ENCODE measurements at regions not wholly inside any gene's neighbourhood (a gene's known extent, or its start where the extent isn't known, plus 50 kb on each side); places are given as distances from the start of the nearest gene placed in this dataset.

- TF ChIP-seq POLR2A (IDR thresholded peaks at IDR 0.05) = no peak
- TF ChIP-seq, protein P1, sequence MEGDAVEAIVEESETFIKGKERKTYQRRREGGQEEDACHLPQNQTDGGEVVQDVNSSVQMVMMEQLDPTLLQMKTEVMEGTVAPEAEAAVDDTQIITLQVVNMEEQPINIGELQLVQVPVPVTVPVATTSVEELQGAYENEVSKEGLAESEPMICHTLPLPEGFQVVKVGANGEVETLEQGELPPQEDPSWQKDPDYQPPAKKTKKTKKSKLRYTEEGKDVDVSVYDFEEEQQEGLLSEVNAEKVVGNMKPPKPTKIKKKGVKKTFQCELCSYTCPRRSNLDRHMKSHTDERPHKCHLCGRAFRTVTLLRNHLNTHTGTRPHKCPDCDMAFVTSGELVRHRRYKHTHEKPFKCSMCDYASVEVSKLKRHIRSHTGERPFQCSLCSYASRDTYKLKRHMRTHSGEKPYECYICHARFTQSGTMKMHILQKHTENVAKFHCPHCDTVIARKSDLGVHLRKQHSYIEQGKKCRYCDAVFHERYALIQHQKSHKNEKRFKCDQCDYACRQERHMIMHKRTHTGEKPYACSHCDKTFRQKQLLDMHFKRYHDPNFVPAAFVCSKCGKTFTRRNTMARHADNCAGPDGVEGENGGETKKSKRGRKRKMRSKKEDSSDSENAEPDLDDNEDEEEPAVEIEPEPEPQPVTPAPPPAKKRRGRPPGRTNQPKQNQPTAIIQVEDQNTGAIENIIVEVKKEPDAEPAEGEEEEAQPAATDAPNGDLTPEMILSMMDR (IDR thresholded peaks at IDR 0.05) = no peak
- no peak for ATAC-seq
- DNase-seq = no peak
- Histone ChIP-seq H3K4me1 (peaks cover 0 to 11% (median 0%) of the 10 kb centered on the region in 12 donors), H3K27ac (peak overlapping the region in 3 of 12 donors; percentile 11 to 68 (median 43)), H3K36me3 (no peaks in the 10 kb centered on the region), H3K4me3 (peak overlapping the region; percentile 22 to 75 (median 58)), H3K9me3 (peaks cover 0 to 19% (median 0%) of the 10 kb centered on the region in 12 donors), H3K27me3 (peaks cover 0 to 8% (median 0%) of the 10 kb centered on the region in 9 donors)
- WGBS, 4 donors = 50 to 57% (median 53%) methylated on average over 6 of the region's 6 CpGs
- intact Hi-C loops (cut with DNase I) = no loop called here
These were observed 1121.6 kb upstream of the TMEM132C start for GRCh38 chr12:127145241-127145928.

GRCh38 chr12:127145929-127146789, 1120.8 kb upstream of the TMEM132C start:
- H3K9me3 ChIP-seq = peaks cover 0 to 17% (median 0%) of the 10 kb centered on the region in 12 donors
- TF ChIP-seq, protein P1 (IDR thresholded peaks at IDR 0.05) = no peak
- peak in 1 of 2 donors; percentile 58 for TF ChIP-seq POLR2A (IDR thresholded peaks at IDR 0.05)
- ATAC-seq = peak; percentile 55 to 98 (median 96)
- intact Hi-C loops (cut with DNase I) = no loop called here
- H3K27ac ChIP-seq = peak overlapping the region in 8 of 12 donors; percentile 11 to 71 (median 48)
- H3K4me3 ChIP-seq = peak overlapping the region; percentile 22 to 75 (median 58)
- H3K27me3 ChIP-seq = peaks cover 0 to 8% (median 0%) of the 10 kb centered on the region in 9 donors
- 19 to 52% (median 27%) methylated on average over 19 to 85 of the region's 85 CpGs for WGBS, 4 donors
- H3K36me3 ChIP-seq = no peaks in the 10 kb centered on the region
- peaks cover 0 to 11% (median 0%) of the 10 kb centered on the region in 12 donors for H3K4me1 ChIP-seq
- DNase-seq = peak; percentile 72 to 89 (median 83)

DNA sequence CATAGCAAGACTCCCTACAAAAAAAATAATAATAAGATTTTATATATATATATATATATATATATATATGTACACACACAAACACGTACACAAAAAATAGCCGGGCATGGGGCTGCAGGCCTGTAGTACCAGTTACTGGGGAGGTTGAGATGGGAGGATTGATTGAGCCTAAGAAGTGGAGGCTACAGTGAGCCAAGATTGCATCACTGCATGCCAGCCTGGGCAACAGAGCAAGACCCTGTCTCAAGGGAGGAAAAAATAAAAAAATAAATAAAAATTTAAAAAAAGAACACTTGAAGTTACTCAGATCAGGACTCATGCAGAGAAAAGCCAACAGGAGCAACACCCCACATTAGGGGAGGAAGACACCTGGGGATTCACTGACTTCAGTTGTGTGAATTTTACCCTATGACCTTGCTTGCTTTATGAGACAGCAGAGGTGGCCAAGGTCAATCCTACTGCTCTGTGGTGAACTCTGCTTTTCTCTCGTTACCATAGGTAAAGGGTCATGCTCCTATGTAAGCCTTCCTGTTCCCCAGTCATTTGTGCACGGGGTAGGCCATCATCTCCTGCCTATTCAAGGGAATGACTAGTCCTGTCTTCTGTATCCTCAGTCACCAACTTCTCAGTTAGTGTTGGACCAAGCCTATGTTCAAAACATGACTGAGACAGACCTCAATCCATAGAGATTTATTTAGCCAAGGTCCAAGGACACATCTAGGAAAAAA, 1119.8 kb upstream of the TMEM132C start:
- H3K36me3 ChIP-seq = no peaks in the 10 kb centered on the region
- intact Hi-C loops (cut with DNase I) = no loop called here
- ATAC-seq (no peak), DNase-seq (no peak)
- no peak overlapping the region for H3K27ac ChIP-seq
- peaks cover 0 to 11% (median 0%) of the 10 kb centered on the region in 12 donors for H3K4me1 ChIP-seq
- WGBS, 4 donors = 64 to 92% (median 89%) methylated on average over 4 of the region's 4 CpGs
- peaks cover 0 to 8% (median 0%) of the 10 kb centered on the region in 12 donors for H3K9me3 ChIP-seq
- TF ChIP-seq, protein P1 (IDR thresholded peaks at IDR 0.05) = no peak
- TF ChIP-seq POLR2A (IDR thresholded peaks at IDR 0.05) = no peak
- peak overlapping the region in 2 of 12 donors; percentile 67 to 75 for H3K4me3 ChIP-seq
- H3K27me3 ChIP-seq = peaks cover 0 to 8% (median 0%) of the 10 kb centered on the region in 9 donors

Measured in heart left ventricle (tissue), 16 donors.